ENCODE measurements at regions not wholly inside any gene's neighbourhood (a gene's known extent, or its start where the extent isn't known, plus 50 kb on each side); places are given as distances from the start of the nearest gene placed in this dataset.
"Not testable (repeated sequence)": the region's sequence is repeated elsewhere in the genome, so short reads cannot be mapped to it uniquely, and the experiment has no call there.

- intact Hi-C loops (cut with DNase I): no loop called here
- no peak for DNase-seq
- Histone ChIP-seq H3K9me3 (no peaks in the 10 kb centered on the region), H3K27me3 (no peaks in the 10 kb centered on the region), H3K36me3 (no peaks in the 10 kb centered on the region), H3K27ac (no peak overlapping the region), H3K4me1 (no peaks in the 10 kb centered on the region), H3K4me3 (replicated peaks in 1 of 3) (no peak overlapping the region)
- TF ChIP-seq POLR2A (IDR thresholded peaks at IDR 0.05): no peak
- TF ChIP-seq, protein P1, sequence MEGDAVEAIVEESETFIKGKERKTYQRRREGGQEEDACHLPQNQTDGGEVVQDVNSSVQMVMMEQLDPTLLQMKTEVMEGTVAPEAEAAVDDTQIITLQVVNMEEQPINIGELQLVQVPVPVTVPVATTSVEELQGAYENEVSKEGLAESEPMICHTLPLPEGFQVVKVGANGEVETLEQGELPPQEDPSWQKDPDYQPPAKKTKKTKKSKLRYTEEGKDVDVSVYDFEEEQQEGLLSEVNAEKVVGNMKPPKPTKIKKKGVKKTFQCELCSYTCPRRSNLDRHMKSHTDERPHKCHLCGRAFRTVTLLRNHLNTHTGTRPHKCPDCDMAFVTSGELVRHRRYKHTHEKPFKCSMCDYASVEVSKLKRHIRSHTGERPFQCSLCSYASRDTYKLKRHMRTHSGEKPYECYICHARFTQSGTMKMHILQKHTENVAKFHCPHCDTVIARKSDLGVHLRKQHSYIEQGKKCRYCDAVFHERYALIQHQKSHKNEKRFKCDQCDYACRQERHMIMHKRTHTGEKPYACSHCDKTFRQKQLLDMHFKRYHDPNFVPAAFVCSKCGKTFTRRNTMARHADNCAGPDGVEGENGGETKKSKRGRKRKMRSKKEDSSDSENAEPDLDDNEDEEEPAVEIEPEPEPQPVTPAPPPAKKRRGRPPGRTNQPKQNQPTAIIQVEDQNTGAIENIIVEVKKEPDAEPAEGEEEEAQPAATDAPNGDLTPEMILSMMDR (IDR thresholded peaks at IDR 0.05): no peak
- 98 to 99% methylated on average over 15 to 22 of the region's 30 CpGs for WGBS, 2 donors
These were observed 348.0 kb downstream of the TEX29 start for GRCh38 chr13:111668451-111668850.

- DNase-seq; H3K4me1 ChIP-seq; H3K9me3 ChIP-seq; H3K27ac ChIP-seq; H3K36me3 ChIP-seq; H3K4me3 ChIP-seq (replicated peaks in 1 of 3); H3K27me3 ChIP-seq; intact Hi-C loops (cut with DNase I): not testable (repeated sequence)
- 93% methylated on average over 4 of the region's 7 CpGs; no CpG with 5 or more reads in 1 of the 2 donors for WGBS, 2 donors
These were observed 351.8 kb downstream of the TEX29 start for GRCh38 chr13:111672198-111672597.

DNA sequence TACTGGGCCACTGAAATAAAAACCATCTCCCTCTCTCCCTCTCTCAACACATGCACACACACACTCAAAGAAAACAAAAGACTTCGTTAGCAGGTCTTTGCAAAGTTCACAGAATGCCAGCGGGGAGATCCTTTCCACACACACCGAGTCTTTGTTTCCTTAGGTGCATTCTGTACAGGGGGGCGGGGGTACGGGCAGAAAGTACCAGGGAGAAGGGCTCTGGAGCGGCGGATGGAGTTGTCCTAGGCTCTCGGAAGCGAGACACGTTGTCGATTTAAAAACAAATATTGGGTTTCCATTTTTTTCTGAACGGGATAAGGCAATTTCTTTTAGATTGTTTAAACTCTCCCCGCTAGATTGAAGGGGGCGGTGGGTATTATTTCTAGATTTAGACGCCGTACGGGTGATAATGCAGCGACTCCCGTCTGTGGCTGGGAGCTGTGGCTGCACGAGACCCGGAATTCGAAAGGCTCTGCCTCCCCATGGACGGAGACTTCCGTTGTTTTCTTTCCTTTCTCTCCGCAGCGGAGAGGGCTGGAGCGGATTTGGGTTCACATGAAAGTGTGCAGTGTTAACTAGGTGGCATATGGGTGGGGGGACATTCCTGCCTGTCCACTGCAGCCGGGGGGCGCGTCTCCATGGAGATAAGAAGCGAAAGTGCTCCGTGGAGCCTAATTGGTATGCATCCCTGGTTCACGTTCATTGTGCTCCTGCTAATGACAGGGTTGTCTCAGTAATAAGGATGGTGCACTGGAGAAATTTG, 357.9 kb downstream of the TEX29 start:
- WGBS, 2 donors: no CpG with 5 or more reads among the region's 33 CpGs
- H3K27ac ChIP-seq; DNase-seq; H3K4me3 ChIP-seq (replicated peaks in 1 of 3); H3K36me3 ChIP-seq; H3K4me1 ChIP-seq; H3K27me3 ChIP-seq; H3K9me3 ChIP-seq; intact Hi-C loops (cut with DNase I): not testable (repeated sequence)

GRCh38 chr13:111679645-111680044, 359.2 kb downstream of the TEX29 start:
- intact Hi-C loops (cut with DNase I); H3K4me3 ChIP-seq (replicated peaks in 1 of 3); H3K27me3 ChIP-seq; H3K36me3 ChIP-seq; H3K4me1 ChIP-seq; DNase-seq; H3K9me3 ChIP-seq; H3K27ac ChIP-seq: not testable (repeated sequence)
- WGBS, 2 donors: no CpG with 5 or more reads among the region's 15 CpGs

DNA sequence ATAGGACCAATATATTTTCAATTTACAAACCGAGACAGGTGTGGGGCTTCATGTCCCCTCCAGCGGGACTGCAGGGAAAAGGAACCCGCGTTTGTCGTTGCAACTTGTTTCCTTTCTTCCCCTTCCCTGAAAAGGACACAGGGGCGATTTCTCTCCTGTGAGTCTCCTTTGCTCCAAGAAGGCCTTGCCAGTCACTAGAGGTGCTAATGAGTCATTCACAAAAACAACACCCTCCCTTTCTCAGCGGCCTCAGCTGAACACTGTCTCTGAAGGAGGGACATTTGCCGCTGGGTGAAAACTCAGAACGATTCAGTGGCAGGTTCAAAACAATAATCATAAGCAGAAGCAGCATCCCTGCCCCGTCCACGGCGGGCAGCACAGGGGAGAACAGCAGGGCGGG, 359.7 kb downstream of the TEX29 start:
- H3K36me3 ChIP-seq; H3K4me3 ChIP-seq (replicated peaks in 1 of 3); H3K9me3 ChIP-seq; intact Hi-C loops (cut with DNase I); H3K4me1 ChIP-seq; DNase-seq; H3K27me3 ChIP-seq; H3K27ac ChIP-seq: not testable (repeated sequence)
- no CpG with 5 or more reads among the region's 13 CpGs for WGBS, 2 donors

GRCh38 chr13:111692028-111692427, 371.6 kb downstream of the TEX29 start:
- H3K36me3 ChIP-seq; H3K27me3 ChIP-seq; intact Hi-C loops (cut with DNase I); H3K4me1 ChIP-seq; DNase-seq; H3K9me3 ChIP-seq; H3K27ac ChIP-seq; H3K4me3 ChIP-seq (replicated peaks in 1 of 3): not testable (repeated sequence)
- 38 to 60% methylated on average over 1 to 2 of the region's 2 CpGs for WGBS, 2 donors

- DNase-seq; H3K27me3 ChIP-seq; intact Hi-C loops (cut with DNase I); H3K4me1 ChIP-seq; H3K4me3 ChIP-seq (replicated peaks in 1 of 3); H3K27ac ChIP-seq; H3K9me3 ChIP-seq; H3K36me3 ChIP-seq: not testable (repeated sequence)
- WGBS, 2 donors: no CpG with 5 or more reads among the region's 11 CpGs
These were observed 370.8 kb upstream of the SOX1 start for GRCh38 chr13:111696121-111696520.

DNA sequence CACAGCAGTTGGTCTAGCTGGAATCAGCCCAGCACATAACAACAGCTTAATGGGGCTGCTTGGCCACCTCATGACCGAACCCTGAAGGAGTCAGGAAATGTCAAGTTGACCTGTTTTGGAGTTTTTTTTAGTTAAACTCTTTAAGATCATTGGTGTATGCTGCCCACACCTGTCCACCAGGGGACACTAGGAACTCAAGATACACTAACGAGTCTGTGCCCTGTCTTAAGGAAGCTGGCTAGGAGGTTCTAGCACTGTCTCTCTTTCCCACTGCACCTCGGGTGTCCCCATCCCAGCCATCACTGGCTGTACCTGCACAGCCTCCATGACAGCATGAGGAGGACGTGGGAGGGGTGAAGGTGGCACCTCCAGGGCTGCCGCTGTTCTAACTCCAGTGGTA, 364.9 kb upstream of the SOX1 start:
- intact Hi-C loops (cut with DNase I); H3K27ac ChIP-seq; H3K27me3 ChIP-seq; H3K4me3 ChIP-seq (replicated peaks in 1 of 3); H3K36me3 ChIP-seq; H3K9me3 ChIP-seq; DNase-seq; H3K4me1 ChIP-seq: not testable (repeated sequence)
- no CpG with 5 or more reads among the region's 5 CpGs for WGBS, 2 donors
